GM23338 (cell line): ENCODE measurements at regions not wholly inside any gene's neighbourhood (a gene's known extent, or its start where the extent isn't known, plus 50 kb on each side); places are given as distances from the start of the nearest gene placed in this dataset.

ENCODE experiments used
- ATAC-seq: fragments of 200-7000 bp; cut with Tn5 transposase; 3 replicates; pipeline ENCODE4 v1.9.1; 2020
- DNase-seq: peaks from one replicate; pipeline ENCODE4 v3.0.0-alpha.2; 2015; ENCODE audit warnings: low spot score
- H2AFZ ChIP-seq: fragments of 200-600 bp; sonication (generic); 2 replicates; pipeline ENCODE4 v1.8.0; 2016; ENCODE audit warnings: antibody characterized with exemption, mild to moderate bottlenecking, moderate library complexity
- H3F3A ChIP-seq: fragments of 200-600 bp; sonication (generic); replicated peaks from 2 replicates; pipeline ENCODE4 v1.8.0; 2017; ENCODE audit warnings: antibody characterized with exemption, mixed run types, low read depth
- H3K27ac ChIP-seq: fragments of 200-600 bp; sonication (generic); 2 replicates; pipeline ENCODE4 v1.6.1; 2016; ENCODE audit warnings: low read depth
- H3K27me3 ChIP-seq: fragments of 200-600 bp; sonication (generic); 2 replicates; pipeline ENCODE4 v1.8.0; 2016; ENCODE audit warnings: mild to moderate bottlenecking, mixed run types, moderate library complexity; ENCODE audit not compliant: insufficient read depth
- H3K36me3 ChIP-seq: fragments of 200-600 bp; sonication (generic); 2 replicates; pipeline ENCODE4 v1.8.0; 2016; ENCODE audit warnings: mild to moderate bottlenecking; ENCODE audit not compliant: insufficient read depth
- H3K4me1 ChIP-seq: fragments of 200-600 bp; sonication (generic); 2 replicates; pipeline ENCODE4 v1.8.0; 2016; ENCODE audit warnings: mild to moderate bottlenecking, moderate library complexity; ENCODE audit not compliant: insufficient read depth
- H3K4me2 ChIP-seq: fragments of 200-600 bp; sonication (generic); 2 replicates; pipeline ENCODE4 v1.7.1; 2017; ENCODE audit warnings: mixed run types
- H3K4me3 ChIP-seq: fragments of 200-600 bp; sonication (generic); 2 replicates; pipeline ENCODE4 v1.6.1; 2016; ENCODE audit warnings: mixed run types
- H3K79me2 ChIP-seq: fragments of 200-600 bp; sonication (generic); replicated peaks from 2 replicates; pipeline ENCODE4 v1.8.0; 2017; ENCODE audit warnings: mild to moderate bottlenecking; ENCODE audit not compliant: insufficient read depth
- H3K9me2 ChIP-seq: fragments of 200-600 bp; sonication (generic); 2 replicates; pipeline ENCODE4 v1.8.0; 2017; ENCODE audit not compliant: insufficient read depth
- H4K20me1 ChIP-seq: fragments of 200-600 bp; sonication (generic); replicated peaks from 2 replicates; pipeline ENCODE4 v1.8.0; 2017; ENCODE audit warnings: mild to moderate bottlenecking; ENCODE audit not compliant: insufficient read depth
- H3K27ac Mint-ChIP-seq: 2 replicates; pipeline ENCODE4 v1.8.0; 2020; ENCODE audit warnings: inconsistent platforms, mild to moderate bottlenecking, moderate library complexity, mixed read lengths
- H3K27me3 Mint-ChIP-seq: 3 replicates; pipeline ENCODE4 v1.8.0; 2022; ENCODE audit warnings: low read depth, mild to moderate bottlenecking, moderate library complexity, mixed read lengths, inconsistent platforms; ENCODE audit not compliant: insufficient read depth, poor library complexity
- H3K36me3 Mint-ChIP-seq: 3 replicates; pipeline ENCODE4 v1.8.0; 2021; ENCODE audit warnings: low read depth, mild to moderate bottlenecking, inconsistent platforms, moderate library complexity, mixed read lengths
- H3K4me1 Mint-ChIP-seq: 3 replicates; pipeline ENCODE4 v1.8.0; 2020; ENCODE audit warnings: mild to moderate bottlenecking, inconsistent platforms, mixed read lengths
- H3K4me3 Mint-ChIP-seq: 3 replicates; pipeline ENCODE4 v1.8.0; 2021; ENCODE audit warnings: moderate library complexity, mild to moderate bottlenecking, inconsistent platforms, mixed read lengths
- H3K9me3 Mint-ChIP-seq: 3 replicates; pipeline ENCODE4 v1.8.0; 2020; ENCODE audit warnings: moderate library complexity, mild to moderate bottlenecking, inconsistent platforms, mixed read lengths
- EZH2phosphoT487 ChIP-seq: fragments of 200-600 bp; sonication (generic); IDR thresholded peaks from one replicate; pipeline ENCODE4 v1.8.1; 2018; ENCODE audit warnings: antibody characterized with exemption; ENCODE audit not compliant: unreplicated experiment
- JUNB ChIP-seq: IDR thresholded peaks from one replicate; pipeline ENCODE4 v1.6.1; 2016; ENCODE audit warnings: antibody characterized with exemption; ENCODE audit not compliant: unreplicated experiment
- POLR2AphosphoS5 ChIP-seq: IDR thresholded peaks from 2 replicates; pipeline ENCODE4 v1.6.1; 2016; ENCODE audit warnings: antibody characterized with exemption, low read depth
- REST ChIP-seq: IDR thresholded peaks from one replicate; pipeline ENCODE4 v1.6.1; 2018; ENCODE audit warnings: antibody characterized with exemption; ENCODE audit not compliant: unreplicated experiment
- STAT1 ChIP-seq: IDR thresholded peaks from one replicate; pipeline ENCODE4 v1.6.1; 2016; ENCODE audit warnings: antibody characterized with exemption; ENCODE audit not compliant: unreplicated experiment
- ZNF331 ChIP-seq: fragments of 250-450 bp; sonication (Bioruptor Pico); IDR thresholded peaks from 2 replicates; pipeline ENCODE4 v1.5.0; 2020; ENCODE audit warnings: low read depth, mild to moderate bottlenecking, moderate library complexity
- TF ChIP-seq, protein P1 (sequence below), 2 experiments: fragments of 200-600 bp in 1 of 2; sonication (generic) in 1 of 2; conservative IDR thresholded peaks; 2 replicates each; pipeline versions ENCODE4 v1.5.1 to v1.6.1; 2016 to 2017; ENCODE audit warnings: antibody characterized with exemption in 2 of 2, low read depth in 2 of 2, mild to moderate bottlenecking in 2 of 2, moderate library complexity in 1 of 2
- TF ChIP-seq, protein P2 (sequence below): IDR thresholded peaks from 2 replicates; pipeline ENCODE4 v1.6.1; 2016; ENCODE audit warnings: antibody characterized with exemption

DNA sequence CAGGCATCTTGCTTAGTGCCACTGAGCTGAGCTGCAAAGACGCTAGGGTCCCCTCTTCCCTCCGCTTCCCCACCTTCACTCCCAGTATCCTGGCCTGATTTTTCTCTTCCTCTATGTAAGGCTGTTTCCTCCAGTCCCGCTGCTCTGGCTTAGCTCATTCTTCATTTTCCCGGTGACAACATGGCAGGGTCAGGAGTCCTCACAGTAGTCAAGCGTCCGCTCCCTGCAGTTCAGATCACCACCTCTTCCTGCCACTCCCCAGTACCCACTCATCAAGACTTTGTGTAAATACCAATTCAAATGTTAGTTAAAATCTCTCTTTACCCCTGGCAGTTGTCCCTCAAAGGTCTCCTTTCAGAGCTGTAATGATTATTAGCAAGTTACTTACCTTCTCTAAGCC is 650.4 kb upstream of the CELF2 start (continued):
- TF ChIP-seq REST, result no peak
- TF ChIP-seq POLR2AphosphoS5, result no peak
- TF ChIP-seq ZNF331 (CRISPR knock-in tag), result no peak
- no peak for TF ChIP-seq STAT1
- TF ChIP-seq, protein P1, sequence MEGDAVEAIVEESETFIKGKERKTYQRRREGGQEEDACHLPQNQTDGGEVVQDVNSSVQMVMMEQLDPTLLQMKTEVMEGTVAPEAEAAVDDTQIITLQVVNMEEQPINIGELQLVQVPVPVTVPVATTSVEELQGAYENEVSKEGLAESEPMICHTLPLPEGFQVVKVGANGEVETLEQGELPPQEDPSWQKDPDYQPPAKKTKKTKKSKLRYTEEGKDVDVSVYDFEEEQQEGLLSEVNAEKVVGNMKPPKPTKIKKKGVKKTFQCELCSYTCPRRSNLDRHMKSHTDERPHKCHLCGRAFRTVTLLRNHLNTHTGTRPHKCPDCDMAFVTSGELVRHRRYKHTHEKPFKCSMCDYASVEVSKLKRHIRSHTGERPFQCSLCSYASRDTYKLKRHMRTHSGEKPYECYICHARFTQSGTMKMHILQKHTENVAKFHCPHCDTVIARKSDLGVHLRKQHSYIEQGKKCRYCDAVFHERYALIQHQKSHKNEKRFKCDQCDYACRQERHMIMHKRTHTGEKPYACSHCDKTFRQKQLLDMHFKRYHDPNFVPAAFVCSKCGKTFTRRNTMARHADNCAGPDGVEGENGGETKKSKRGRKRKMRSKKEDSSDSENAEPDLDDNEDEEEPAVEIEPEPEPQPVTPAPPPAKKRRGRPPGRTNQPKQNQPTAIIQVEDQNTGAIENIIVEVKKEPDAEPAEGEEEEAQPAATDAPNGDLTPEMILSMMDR (conservative IDR thresholded peaks at IDR 0.05; ENCODE audit: low read depth in 2 of 2), result no peak

- Histone ChIP-seq H3K27ac (no peak overlapping the region), H3K4me2 (no peak overlapping the region), H3K27me3 (no peaks in the 10 kb centered on the region), H3K36me3 (no peaks in the 10 kb centered on the region), H4K20me1 (no peaks in the 10 kb centered on the region), H3K4me3 (no peak overlapping the region), H2AFZ (peak overlapping the region; percentile 23), H3K9me2 (no peaks in the 10 kb centered on the region), H3K79me2 (no peaks in the 10 kb centered on the region), H3F3A (no peaks in the 10 kb centered on the region), H3K4me1 (no peaks in the 10 kb centered on the region; the same call in 1 of the 2 replicates)
- Mint-ChIP-seq H3K4me1 (peaks cover 8% of the 10 kb centered on the region), H3K36me3 (no peaks in the 10 kb centered on the region), H3K9me3 (peaks cover 4% of the 10 kb centered on the region; the same call in 1 of the 3 replicates), H3K4me3 (no peak overlapping the region), H3K27ac (no peak overlapping the region), H3K27me3 (peaks cover 9% of the 10 kb centered on the region)
- ATAC-seq, result no peak
- no peak for DNase-seq
- TF ChIP-seq, protein P2, sequence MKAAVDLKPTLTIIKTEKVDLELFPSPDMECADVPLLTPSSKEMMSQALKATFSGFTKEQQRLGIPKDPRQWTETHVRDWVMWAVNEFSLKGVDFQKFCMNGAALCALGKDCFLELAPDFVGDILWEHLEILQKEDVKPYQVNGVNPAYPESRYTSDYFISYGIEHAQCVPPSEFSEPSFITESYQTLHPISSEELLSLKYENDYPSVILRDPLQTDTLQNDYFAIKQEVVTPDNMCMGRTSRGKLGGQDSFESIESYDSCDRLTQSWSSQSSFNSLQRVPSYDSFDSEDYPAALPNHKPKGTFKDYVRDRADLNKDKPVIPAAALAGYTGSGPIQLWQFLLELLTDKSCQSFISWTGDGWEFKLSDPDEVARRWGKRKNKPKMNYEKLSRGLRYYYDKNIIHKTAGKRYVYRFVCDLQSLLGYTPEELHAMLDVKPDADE, result no peak
- TF ChIP-seq REST (no peak), EZH2phosphoT487 (no peak), ZNF331 (CRISPR knock-in tag) (no peak), JUNB (no peak)
These were observed 648.6 kb upstream of the CELF2 start for GRCh38 chr10:10368951-10369576.
